Left lung (tissue), 4 donors: ENCODE measurements at regions not wholly inside any gene's neighbourhood (a gene's known extent, or its start where the extent isn't known, plus 50 kb on each side); places are given as distances from the start of the nearest gene placed in this dataset.
"Not testable (repeated sequence)": the region's sequence is repeated elsewhere in the genome, so short reads cannot be mapped to it uniquely, and the experiment has no call there.

ENCODE experiments used
- ATAC-seq: fragments of 200-7000 bp; cut with Tn5 transposase; one replicate; pipeline ENCODE4 v1.9.1; 2020; ENCODE audit warnings: moderate library complexity
- DNase-seq, 4 donors: peaks; one replicate each; pipeline ENCODE4 v3.0.0-alpha.2; 2013 to 2020
- H3K27ac ChIP-seq, 2 donors: fragments of 200-600 bp; sonication (generic) in 1 of 2; one replicate each; pipeline versions ENCODE4 v1.5.0 to v1.8.0; 2020 to 2021
- H3K27me3 ChIP-seq, 2 donors: fragments of 200-600 bp; sonication (generic) in 1 of 2; one replicate each; pipeline versions ENCODE4 v1.5.0 to v1.8.0; 2020 to 2021
- H3K36me3 ChIP-seq, 2 donors: fragments of 200-600 bp; sonication (generic) in 1 of 2; one replicate each; pipeline versions ENCODE4 v1.5.0 to v1.8.0; 2020 to 2021
- H3K4me1 ChIP-seq, 2 donors: fragments of 200-600 bp; one replicate each; pipeline ENCODE4 v1.8.0; 2021
- H3K4me3 ChIP-seq, 2 donors: fragments of 200-600 bp; sonication (generic) in 1 of 2; one replicate each; pipeline versions ENCODE4 v1.5.0 to v1.8.0; 2020 to 2021; ENCODE audit warnings: mild to moderate bottlenecking in 1 of 2
- H3K9me3 ChIP-seq, 2 donors: fragments of 200-600 bp; sonication (generic) in 1 of 2; one replicate each; pipeline versions ENCODE4 v1.5.0 to v1.8.0; 2020 to 2021
- CTCF ChIP-seq, 2 donors: fragments of 200-600 bp; sonication (generic) in 1 of 2; IDR thresholded peaks; one replicate each; pipeline versions ENCODE4 v1.5.0 to v1.8.0; 2021; ENCODE audit warnings: antibody characterized with exemption in 2 of 2
- intact Hi-C, 2 donors: fragments of 100-400 bp; cut with DNase I; formaldehyde crosslinking; loops; one replicate each; pipeline versions ENCODE4 v1.11.2 to v1.14.2; 2022
- donor health status: DM: no; HTN: yes; CAD: no.
- donor health status: DM: no; HTN: no; CAD: no.

- H3K27me3 ChIP-seq, result no peaks in the 10 kb centered on the region
- no peak for ATAC-seq
- no peaks in the 10 kb centered on the region for H3K36me3 ChIP-seq
- H3K4me3 ChIP-seq, result no peak overlapping the region
- peaks cover 0 to 28% of the 10 kb centered on the region in 2 donors for H3K4me1 ChIP-seq
- intact Hi-C loops, result loop anchor here (10.0 kb wide), 4 partner anchors 355 to 655 kb away; partner anchors contain the start of gene THBD (in 1 of the 2)
- TF ChIP-seq CTCF (IDR thresholded peaks at IDR 0.05), result no peak
- H3K9me3 ChIP-seq, result no peaks in the 10 kb centered on the region
- no peak overlapping the region for H3K27ac ChIP-seq
- no peak for DNase-seq
Measured at GRCh38 chr20:22690000-22690399, 105.6 kb upstream of the FOXA2 start.

- intact Hi-C loops, result loop anchor here in 1 of 2 donors (10.0 kb wide), 3 partner anchors 354 to 654 kb away; partner anchors contain the start of gene THBD
- DNase-seq, result no peak
- no peak for ATAC-seq
Measured at GRCh38 chr20:22690616-22691179, 106.3 kb upstream of the FOXA2 start.

DNA sequence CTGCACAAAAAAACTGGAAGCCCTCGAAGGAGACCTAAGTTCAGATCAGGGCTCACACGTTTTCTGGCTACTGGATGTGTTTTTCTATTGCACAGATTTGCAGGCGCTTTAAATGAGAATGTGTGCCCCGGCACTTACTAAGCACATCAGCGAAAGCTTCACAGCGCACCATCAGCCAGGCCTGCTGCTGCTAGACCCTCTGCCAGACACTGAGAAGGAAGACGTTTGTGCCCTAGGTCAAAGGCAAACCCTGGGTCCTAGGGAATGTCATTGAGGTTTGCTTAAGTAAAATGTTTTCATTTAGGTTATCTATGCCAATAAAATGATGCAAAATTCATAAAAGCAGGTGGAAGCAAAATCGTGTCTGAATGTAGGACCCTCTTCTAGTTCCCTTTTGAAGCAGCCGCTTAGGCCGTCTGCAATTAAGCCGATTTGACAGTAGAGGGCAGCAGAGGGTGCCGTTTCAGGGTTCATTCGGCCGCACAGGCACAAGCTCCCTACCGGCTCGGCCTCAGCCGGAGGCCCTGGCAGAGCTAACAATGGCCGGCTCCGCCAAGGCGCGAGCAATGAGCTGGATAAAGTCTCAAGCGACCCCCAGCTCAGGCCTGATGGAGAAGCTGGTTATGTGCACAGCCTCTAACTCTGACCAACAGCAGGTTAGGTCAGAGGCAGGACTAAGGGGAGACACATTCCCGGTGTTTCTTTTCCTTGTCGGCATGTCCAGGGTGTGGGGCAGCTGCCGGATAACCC, 107.2 kb upstream of the FOXA2 start:
- no peak overlapping the region for H3K4me3 ChIP-seq
- intact Hi-C loops, result loop anchor here in 1 of 2 donors (10.0 kb wide), 3 partner anchors 353 to 653 kb away; partner anchors contain the start of gene THBD

More at GRCh38 chr20:22690616-22691179, 106.3 kb upstream of the FOXA2 start:
- Histone ChIP-seq H3K36me3 (no peaks in the 10 kb centered on the region), H3K27me3 (no peaks in the 10 kb centered on the region), H3K4me3 (no peak overlapping the region), H3K9me3 (no peaks in the 10 kb centered on the region), H3K4me1 (peaks cover 0 to 24% of the 10 kb centered on the region in 2 donors), H3K27ac (no peak overlapping the region)
- TF ChIP-seq CTCF (IDR thresholded peaks at IDR 0.05), result no peak

GRCh38 chr20:22692119-22692475, 107.7 kb upstream of the FOXA2 start:
- peak; percentile 4 for ATAC-seq
- Histone ChIP-seq H3K4me1 (peaks cover 0 to 24% of the 10 kb centered on the region in 2 donors), H3K27me3 (no peaks in the 10 kb centered on the region), H3K27ac (peak overlapping the region in 1 of 2 donors; percentile 39), H3K4me3 (no peak overlapping the region), H3K9me3 (no peaks in the 10 kb centered on the region), H3K36me3 (no peaks in the 10 kb centered on the region)
- TF ChIP-seq CTCF (IDR thresholded peaks at IDR 0.05), result no peak
- DNase-seq, result no peak
- intact Hi-C loops, result loop anchor here in 1 of 2 donors (10.0 kb wide), 3 partner anchors 353 to 653 kb away; partner anchors contain the start of gene THBD

More for the DNA sequence above, 107.2 kb upstream of the FOXA2 start:
- peak overlapping the region in 1 of 2 donors; percentile 39 for H3K27ac ChIP-seq
- no peaks in the 10 kb centered on the region for H3K36me3 ChIP-seq
- peaks cover 0 to 24% of the 10 kb centered on the region in 2 donors for H3K4me1 ChIP-seq
- ATAC-seq (peak; percentile 99), DNase-seq (peak; percentile 76 to 91 (median 83))
- TF ChIP-seq CTCF (IDR thresholded peaks at IDR 0.05), result peak; percentile 85 to 95
- no peaks in the 10 kb centered on the region for H3K9me3 ChIP-seq
- no peaks in the 10 kb centered on the region for H3K27me3 ChIP-seq

GRCh38 chr20:22692620-22693019, 108.2 kb upstream of the FOXA2 start:
- not testable (repeated sequence) for DNase-seq, H3K9me3 ChIP-seq, ATAC-seq, H3K27me3 ChIP-seq, H3K4me3 ChIP-seq, H3K27ac ChIP-seq, H3K36me3 ChIP-seq
- intact Hi-C loops, result loop anchor here in 1 of 2 donors (10.0 kb wide), 3 partner anchors 352 to 652 kb away; partner anchors contain the start of gene THBD
- peaks cover 0 to 21% of the 10 kb centered on the region in 2 donors for H3K4me1 ChIP-seq
